Liver (tissue), 8 donors: ENCODE measurements at regions not wholly inside any gene's neighbourhood (a gene's known extent, or its start where the extent isn't known, plus 50 kb on each side); places are given as distances from the start of the nearest gene placed in this dataset.

ENCODE experiments used
- DNase-seq: peaks from one replicate; pipeline ENCODE4 v3.0.0-alpha.2; 2017; ENCODE audit warnings: low spot score
- H3K27ac ChIP-seq, 2 donors: one replicate each; pipeline ENCODE4 v1.7.0; 2013; ENCODE audit warnings: inconsistent platforms in 2 of 2, low read length in 2 of 2, control low read depth in 1 of 2, low read depth in 1 of 2, mild to moderate bottlenecking in 1 of 2
- H3K27me3 ChIP-seq, 4 donors: one replicate each; pipeline versions ENCODE4 v1.6.1 to v1.7.0; 2013; ENCODE audit warnings: low read length in 3 of 4, inconsistent platforms in 1 of 4, mild to moderate bottlenecking in 1 of 4, moderate library complexity in 1 of 4; ENCODE audit not compliant: control insufficient read depth in 4 of 4, insufficient read depth in 4 of 4
- H3K36me3 ChIP-seq, 4 donors: one replicate each; pipeline versions ENCODE4 v1.6.1 to v1.7.0; 2013; ENCODE audit warnings: low read length in 3 of 4, mild to moderate bottlenecking in 3 of 4, low read depth in 1 of 4, moderate library complexity in 1 of 4; ENCODE audit not compliant: control insufficient read depth in 4 of 4, insufficient read depth in 3 of 4
- H3K4me1 ChIP-seq, 4 donors: one replicate each; pipeline versions ENCODE4 v1.6.1 to v1.7.0; 2013; ENCODE audit warnings: low read length in 3 of 4, mild to moderate bottlenecking in 3 of 4, moderate library complexity in 1 of 4; ENCODE audit not compliant: control insufficient read depth in 4 of 4, insufficient read depth in 4 of 4
- H3K4me3 ChIP-seq, 3 donors: one replicate each; pipeline versions ENCODE4 v1.6.1 to v1.7.0; 2013; ENCODE audit warnings: low read length in 3 of 3, control low read depth in 1 of 3, low read depth in 1 of 3, mild to moderate bottlenecking in 1 of 3
- H3K9ac ChIP-seq, 2 donors: one replicate each; pipeline ENCODE4 v1.7.0; 2013; ENCODE audit warnings: low read length in 2 of 2, mild to moderate bottlenecking in 2 of 2, moderate library complexity in 2 of 2, control low read depth in 1 of 2, low read depth in 1 of 2
- H3K9me3 ChIP-seq, 4 donors: one replicate each; pipeline versions ENCODE4 v1.6.1 to v1.7.0; 2013; ENCODE audit warnings: low read length in 3 of 4; ENCODE audit not compliant: control insufficient read depth in 4 of 4
- ATF3 ChIP-seq: IDR thresholded peaks from 2 replicates; pipeline ENCODE4 v1.6.1; 2016; ENCODE audit warnings: antibody characterized with exemption
- CTCF ChIP-seq: fragments of 150-350 bp; IDR thresholded peaks from 2 replicates; pipeline ENCODE4 v1.5.1; 2017; ENCODE audit warnings: improper control_type of control experiment, low read depth, low read length; ENCODE audit not compliant: missing input control
- EGR1 ChIP-seq, 2 donors: IDR thresholded peaks; 2 replicates each; pipeline ENCODE4 v1.6.1; 2016 to 2018; ENCODE audit warnings: antibody characterized with exemption in 2 of 2, low read depth in 2 of 2
- FOXA1 ChIP-seq: IDR thresholded peaks from 2 replicates; pipeline ENCODE4 v1.6.1; 2016; ENCODE audit warnings: antibody characterized with exemption
- FOXA2 ChIP-seq: IDR thresholded peaks from 2 replicates; pipeline ENCODE4 v1.6.1; 2016; ENCODE audit warnings: antibody characterized with exemption
- GABPA ChIP-seq, 2 donors: IDR thresholded peaks in 1 of 2; conservative IDR thresholded peaks in 1 of 2; 2 replicates each; pipeline ENCODE4 v1.6.1; 2016; ENCODE audit warnings: antibody characterized with exemption in 2 of 2, mild to moderate bottlenecking in 1 of 2, moderate library complexity in 1 of 2
- HNF4A ChIP-seq, 2 donors: conservative IDR thresholded peaks; 2 replicates each; pipeline ENCODE4 v1.6.1; 2016; ENCODE audit warnings: antibody characterized with exemption in 2 of 2, mild to moderate bottlenecking in 2 of 2
- HNF4G ChIP-seq: IDR thresholded peaks from 2 replicates; pipeline ENCODE4 v1.6.1; 2016; ENCODE audit warnings: antibody characterized with exemption
- JUND ChIP-seq, 2 donors: IDR thresholded peaks; 2 replicates each; pipeline ENCODE4 v1.6.1; 2016; ENCODE audit warnings: antibody characterized with exemption in 2 of 2
- NR2F2 ChIP-seq: IDR thresholded peaks from 2 replicates; pipeline ENCODE4 v1.6.1; 2016; ENCODE audit warnings: antibody characterized with exemption
- RAD21 ChIP-seq, 2 donors: IDR thresholded peaks; 2 replicates each; pipeline ENCODE4 v1.6.1; 2016; ENCODE audit warnings: antibody characterized with exemption in 2 of 2, mild to moderate bottlenecking in 2 of 2
- REST ChIP-seq: IDR thresholded peaks from 2 replicates; pipeline ENCODE4 v1.6.1; 2016; ENCODE audit warnings: antibody characterized with exemption, mild to moderate bottlenecking
- TAF1 ChIP-seq: conservative IDR thresholded peaks from 2 replicates; pipeline ENCODE4 v1.6.1; 2016; ENCODE audit warnings: antibody characterized with exemption, mild to moderate bottlenecking
- YY1 ChIP-seq: IDR thresholded peaks from 2 replicates; pipeline ENCODE4 v1.6.1; 2016; ENCODE audit warnings: antibody characterized with exemption, mild to moderate bottlenecking
- ZBTB33 ChIP-seq: IDR thresholded peaks from 2 replicates; pipeline ENCODE4 v1.6.1; 2016; ENCODE audit warnings: antibody characterized with exemption
- WGBS: extraction: QIAGEN DNeasy Blood & Tissue Kit; methylation state at CpG from one replicate; pipeline ENCODE4 v1.1.7; 2013; 5-methylcytosine and 5-hydroxymethylcytosine counted together
- donor health status: healthy.
- donor health status: healthy.
- donor health status: healthy.
- donor health status: healthy.
- donor health status: healthy.

- Histone ChIP-seq H3K27me3 (no peaks in the 10 kb centered on the region), H3K9me3 (no peaks in the 10 kb centered on the region), H3K4me1 (no peaks in the 10 kb centered on the region), H3K9ac (no peak overlapping the region), H3K4me3 (no peak overlapping the region), H3K36me3 (no peaks in the 10 kb centered on the region), H3K27ac (no peak overlapping the region)
- TF ChIP-seq HNF4A (conservative IDR thresholded peaks at IDR 0.05): no peak
- no peak for TF ChIP-seq RAD21 (IDR thresholded peaks at IDR 0.05)
- no peak for TF ChIP-seq GABPA (IDR thresholded peaks at IDR 0.05 in 1 of 2, conservative IDR thresholded peaks at IDR 0.05 in 1 of 2)
- TF ChIP-seq EGR1 (IDR thresholded peaks at IDR 0.05; ENCODE audit: low read depth in 2 of 2): no peak
- no peak for TF ChIP-seq ATF3
- TF ChIP-seq FOXA1: no peak
- TF ChIP-seq CTCF: no peak
- TF ChIP-seq HNF4G: no peak
- DNase-seq: no peak
- WGBS: 71% methylated on average over 3 of the region's 3 CpGs
Observed at GRCh38 chr11:29019960-29020683, 911.9 kb downstream of the METTL15 start.

- no peak for TF ChIP-seq HNF4G
- TF ChIP-seq REST: no peak
- TF ChIP-seq CTCF: no peak
- no peak for TF ChIP-seq TAF1
- no peak for TF ChIP-seq JUND (IDR thresholded peaks at IDR 0.05)
- no peak for TF ChIP-seq RAD21 (IDR thresholded peaks at IDR 0.05)
- TF ChIP-seq NR2F2: no peak
- TF ChIP-seq FOXA2: no peak
- TF ChIP-seq ZBTB33: no peak
- no peak for TF ChIP-seq HNF4A (conservative IDR thresholded peaks at IDR 0.05)
- no peak for TF ChIP-seq YY1
- WGBS: 30% methylated on average over 2 of the region's 2 CpGs
- H3K4me1 ChIP-seq: no peaks in the 10 kb centered on the region
- no peaks in the 10 kb centered on the region for H3K9me3 ChIP-seq
- H3K36me3 ChIP-seq: no peaks in the 10 kb centered on the region
- no peaks in the 10 kb centered on the region for H3K27me3 ChIP-seq
- no peak overlapping the region for H3K27ac ChIP-seq
- DNase-seq: no peak
- H3K9ac ChIP-seq: no peak overlapping the region
- no peak overlapping the region for H3K4me3 ChIP-seq
Observed at GRCh38 chr11:29018631-29019030, 910.4 kb downstream of the METTL15 start.
